GM18508 (cell line): ENCODE measurements at regions not wholly inside any gene's neighbourhood (a gene's known extent, or its start where the extent isn't known, plus 50 kb on each side); places are given as distances from the start of the nearest gene placed in this dataset.
"Not testable (repeated sequence)": the region's sequence is repeated elsewhere in the genome, so short reads cannot be mapped to it uniquely, and the experiment has no call there.

Source experiments
- ATAC-seq: cut with Tn5 transposase; IDR thresholded peaks from one replicate; pipeline ENCODE4 v1.9.1; 2021; ENCODE audit warnings: moderate number of reproducible peaks; ENCODE audit not compliant: insufficient read depth, unreplicated experiment

DNA sequence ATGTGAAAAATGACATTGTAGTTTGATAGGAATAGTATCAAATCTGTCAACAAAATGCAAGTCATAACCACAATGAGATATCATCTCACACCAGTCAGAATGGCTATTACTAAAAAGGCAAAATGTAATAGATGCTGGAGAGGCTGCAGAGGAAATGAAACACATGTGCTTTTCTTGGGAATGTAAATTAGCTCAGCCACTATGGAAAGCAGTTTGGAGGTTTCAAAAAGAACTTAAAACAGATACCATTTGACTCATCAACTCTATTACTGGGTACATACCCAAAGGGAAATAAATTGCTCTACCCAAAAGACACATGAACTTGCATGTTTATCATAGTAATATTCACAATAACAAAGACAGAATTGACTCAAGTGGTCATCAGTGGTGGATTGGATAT, 572.6 kb downstream of the TRIB2 start:
- ATAC-seq = peak; percentile 48

DNA sequence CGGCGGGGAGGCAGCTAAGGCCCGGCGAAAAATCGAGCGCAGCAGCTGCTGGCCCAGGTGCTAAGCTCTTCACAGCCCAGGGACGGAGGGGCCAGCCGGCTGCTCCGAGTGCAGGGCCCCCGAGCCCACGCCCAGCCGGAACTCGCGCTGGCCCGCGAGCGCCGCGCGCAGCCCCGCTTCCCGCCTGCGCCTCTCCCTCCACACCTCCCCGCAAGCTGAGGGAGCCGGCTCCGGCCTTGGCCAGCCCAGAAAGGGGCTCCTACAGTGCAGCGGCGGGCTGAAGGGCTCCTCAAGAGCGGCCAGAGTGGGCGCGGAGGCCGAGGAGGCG, 591.7 kb downstream of the TRIB2 start:
- not testable (repeated sequence) for ATAC-seq

DNA sequence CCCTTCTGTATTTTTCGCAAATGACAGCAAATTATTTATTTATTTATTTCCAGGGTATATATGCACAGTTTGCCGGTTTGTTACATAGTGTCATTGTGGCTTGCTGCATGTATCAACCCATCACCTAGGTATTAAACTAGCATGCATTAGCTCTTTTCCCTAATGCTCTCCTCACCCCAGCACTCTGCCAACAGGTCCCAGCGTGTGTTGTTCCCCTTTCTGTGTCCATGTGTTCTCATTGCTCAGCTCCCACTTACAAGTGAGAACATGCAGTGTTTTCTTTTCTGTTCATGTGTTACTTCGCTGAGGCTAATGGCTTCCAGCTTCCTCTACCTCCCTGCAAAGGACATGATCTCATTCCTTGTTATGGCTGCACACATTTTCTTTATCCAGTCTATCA, 592.3 kb downstream of the TRIB2 start:
- no peak for ATAC-seq

DNA sequence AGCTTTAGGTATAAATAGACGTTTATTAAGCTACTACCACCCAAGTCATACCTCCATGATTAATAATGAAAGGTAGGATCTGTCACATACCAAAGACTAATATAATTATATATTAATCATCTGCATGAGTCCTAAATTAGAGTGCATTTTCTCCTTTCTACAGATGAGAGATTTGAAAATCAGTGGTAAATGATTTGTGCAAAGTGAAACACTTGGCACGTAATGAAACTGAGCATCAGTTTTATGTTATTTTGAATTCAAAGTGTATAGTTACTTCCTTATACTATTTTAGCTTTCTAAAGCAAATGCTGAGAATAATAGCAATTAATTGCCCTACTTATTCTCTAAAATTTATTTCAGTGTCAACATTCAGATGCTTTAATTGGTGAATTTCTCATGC, 615.3 kb downstream of the TRIB2 start:
- ATAC-seq = peak; percentile 61

DNA sequence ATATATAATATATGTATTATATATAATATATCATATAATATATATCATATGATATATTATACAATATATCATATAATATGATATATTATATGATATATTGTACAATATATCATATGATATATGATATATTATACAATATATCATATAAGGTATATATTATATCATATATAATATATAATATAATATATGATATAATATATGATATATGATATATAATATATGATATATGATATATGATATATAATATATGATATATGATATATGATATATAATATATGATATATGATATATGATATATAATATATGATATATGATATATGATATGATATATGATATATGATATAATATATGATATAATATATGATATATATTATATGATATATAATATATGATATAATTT, 617.3 kb downstream of the TRIB2 start:
- ATAC-seq = not testable (repeated sequence)

DNA sequence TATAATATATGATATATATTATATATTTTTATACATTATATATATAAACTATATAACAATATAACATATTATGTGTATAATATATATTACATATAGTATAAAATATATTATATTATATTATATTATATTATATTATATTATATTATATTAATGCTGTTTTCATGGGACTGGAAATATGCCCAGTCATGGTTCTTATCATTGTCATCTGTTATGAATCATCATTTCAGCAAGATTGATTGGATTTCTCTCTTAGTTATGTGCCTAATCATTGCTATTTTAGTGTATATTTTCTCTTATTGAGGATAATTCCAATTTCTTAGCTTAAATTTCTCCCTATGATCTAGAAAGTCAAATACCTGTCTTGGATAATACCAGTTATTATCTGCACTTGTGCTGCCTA, 617.8 kb downstream of the TRIB2 start:
- ATAC-seq = no peak

DNA sequence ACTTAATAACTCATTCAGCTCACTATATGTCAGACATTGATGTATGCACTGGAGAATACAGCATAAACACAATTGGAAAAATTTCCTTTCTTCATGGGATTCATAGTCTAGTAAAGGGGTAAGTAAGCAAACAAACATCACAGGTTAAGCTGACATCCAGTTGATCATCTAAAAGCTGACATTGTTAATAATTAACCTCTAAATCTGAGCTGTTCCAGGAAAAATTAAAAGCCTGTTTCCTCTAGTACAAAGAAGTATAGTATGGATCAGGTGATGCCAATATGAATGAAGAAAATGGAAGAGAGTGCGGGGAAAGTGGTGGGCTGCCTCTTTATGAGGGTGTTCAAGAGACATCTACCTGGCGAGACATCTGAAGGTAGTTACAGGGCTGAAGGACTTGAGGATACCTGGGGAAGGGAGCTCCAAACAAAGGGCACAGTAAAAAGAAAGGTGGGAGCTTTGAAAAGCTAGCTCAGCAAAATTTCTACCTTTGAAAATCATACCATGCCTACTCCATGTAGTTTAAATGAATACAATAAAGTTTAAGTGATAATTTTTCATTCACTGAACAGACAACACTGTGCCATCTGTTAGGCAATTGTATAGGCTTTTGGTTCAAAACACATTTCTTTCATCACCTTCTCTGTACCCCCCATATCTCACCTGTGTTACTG, 619.3 kb downstream of the TRIB2 start:
- no peak for ATAC-seq

DNA sequence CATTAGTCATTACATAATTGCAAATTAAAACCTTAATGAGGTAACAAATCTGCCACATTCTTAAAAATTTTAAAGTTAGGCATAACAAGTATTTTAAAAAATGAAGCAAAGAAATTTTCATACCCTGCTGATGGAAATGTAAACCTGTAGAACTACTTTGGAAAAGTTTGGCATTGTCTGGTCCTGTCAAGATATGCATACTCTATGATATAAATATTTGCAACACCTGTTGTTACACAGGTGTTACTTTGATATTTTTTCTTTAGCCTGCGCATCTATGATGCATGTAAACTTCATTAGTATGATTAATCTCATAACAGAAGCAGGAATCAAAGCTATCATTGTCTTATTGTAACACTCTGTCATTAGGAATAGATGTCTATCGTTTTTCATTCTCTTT, 634.3 kb downstream of the TRIB2 start:
- ATAC-seq = no peak

DNA sequence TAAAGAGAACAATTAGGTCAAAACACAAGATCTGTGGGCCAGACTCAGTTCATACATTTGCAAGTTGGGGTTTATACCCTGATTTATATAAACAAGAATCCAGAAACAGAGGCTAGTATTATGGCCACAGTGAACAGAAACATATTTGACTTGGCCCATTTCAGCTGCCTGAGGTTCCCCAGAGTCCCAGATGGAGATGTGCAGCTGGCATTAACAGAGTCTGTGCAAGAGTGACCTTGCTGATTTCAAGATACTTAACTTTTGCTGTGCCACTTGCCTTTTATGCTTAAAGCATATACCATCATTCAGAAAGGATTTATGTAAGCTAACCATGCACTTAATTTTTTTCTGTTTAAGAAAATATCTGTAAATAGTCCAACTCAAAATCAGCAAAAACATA, 636.3 kb downstream of the TRIB2 start:
- no peak for ATAC-seq

DNA sequence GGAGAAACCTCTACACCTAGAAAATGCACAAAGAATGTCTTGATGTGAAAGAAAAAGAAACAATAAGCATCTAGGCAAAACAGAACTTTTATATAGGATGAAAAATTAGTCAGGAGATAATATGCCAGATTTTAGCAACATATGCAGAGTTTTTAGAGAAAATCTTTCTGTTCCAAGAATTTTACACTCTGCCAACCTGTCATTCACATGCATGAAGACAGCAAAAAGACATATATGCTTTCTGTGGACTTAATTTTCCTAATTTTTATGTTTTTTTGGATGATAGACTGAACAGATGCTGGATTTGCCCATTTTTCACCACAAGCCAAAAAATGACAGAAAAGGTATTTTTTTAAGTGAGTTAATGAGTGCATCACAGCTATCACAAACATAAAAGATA, 637.3 kb downstream of the TRIB2 start:
- ATAC-seq = no peak

DNA sequence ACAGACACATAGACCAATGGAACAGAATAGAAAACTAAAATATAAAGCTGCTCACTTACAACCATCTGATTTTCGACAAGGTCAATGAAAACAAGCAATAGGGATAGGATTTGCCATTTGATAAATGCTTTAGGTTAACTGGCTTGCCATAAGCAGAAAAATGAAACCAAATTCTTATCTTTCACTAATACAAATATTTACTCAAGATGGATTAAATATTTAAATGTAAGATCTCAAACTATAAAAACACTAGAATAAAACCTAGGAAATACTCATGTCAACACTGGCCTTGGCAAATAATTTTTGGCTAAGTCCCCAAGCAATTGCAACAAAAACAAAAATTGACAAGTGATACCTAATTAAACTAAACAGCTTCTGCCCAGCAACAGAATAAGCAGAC, 665.2 kb downstream of the TRIB2 start:
- ATAC-seq = not testable (repeated sequence)

DNA sequence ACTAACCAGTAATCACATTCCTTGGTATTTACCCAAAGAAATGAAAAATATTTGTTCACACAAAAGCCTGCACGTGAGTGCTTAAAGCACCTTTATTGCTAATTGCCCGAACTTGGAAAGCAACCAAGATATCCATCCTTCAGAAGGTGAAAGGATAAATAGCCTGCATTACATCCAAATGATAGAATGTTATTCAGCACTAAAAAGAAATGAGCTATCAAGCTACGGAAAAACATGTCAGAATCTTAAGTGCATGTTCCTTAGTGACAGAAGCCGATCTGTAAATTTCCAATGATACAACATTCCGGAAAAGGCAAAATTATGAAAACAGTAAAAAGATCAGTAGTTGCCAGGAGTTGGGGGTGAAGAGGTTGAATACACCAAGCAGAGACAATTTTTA, 672.4 kb downstream of the TRIB2 start:
- ATAC-seq = not testable (repeated sequence)

DNA sequence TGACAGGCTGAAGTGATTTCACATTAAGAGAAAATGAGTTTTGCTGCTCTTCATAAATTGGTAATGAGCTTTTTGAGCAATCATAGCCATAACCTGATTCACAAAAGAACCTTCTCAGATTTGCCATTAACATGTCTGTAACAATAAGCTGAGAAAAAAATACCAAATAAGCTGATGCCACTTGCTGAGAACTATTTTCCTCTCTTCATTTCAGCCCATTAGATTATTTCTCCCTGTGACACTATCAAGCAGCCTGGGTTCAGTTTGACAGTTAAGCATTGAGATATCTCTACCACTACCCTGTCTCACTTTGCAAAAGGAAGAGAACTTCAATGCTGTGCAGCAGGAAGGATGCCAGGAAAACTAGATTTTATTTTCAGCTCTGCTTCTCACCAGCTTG, 673.9 kb downstream of the TRIB2 start:
- ATAC-seq = no peak

DNA sequence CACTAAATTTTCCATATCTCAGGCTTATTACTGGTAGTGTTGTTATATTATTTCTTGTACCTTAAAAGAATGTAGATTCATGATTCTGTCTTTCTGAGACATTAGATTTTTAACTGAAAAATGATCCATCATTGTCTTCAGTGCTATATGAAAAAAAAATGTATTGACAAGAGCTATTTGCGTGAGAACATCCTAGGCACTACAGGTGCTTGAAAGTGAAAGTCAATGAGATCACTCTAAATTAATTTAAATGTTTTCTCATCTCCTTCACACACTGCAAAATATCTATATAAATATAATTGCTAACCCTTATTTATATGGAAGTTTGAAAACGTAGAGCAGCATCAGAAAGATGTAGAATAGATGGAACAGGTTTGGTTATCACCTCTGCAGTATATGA, 684.6 kb downstream of the TRIB2 start:
- ATAC-seq = no peak

DNA sequence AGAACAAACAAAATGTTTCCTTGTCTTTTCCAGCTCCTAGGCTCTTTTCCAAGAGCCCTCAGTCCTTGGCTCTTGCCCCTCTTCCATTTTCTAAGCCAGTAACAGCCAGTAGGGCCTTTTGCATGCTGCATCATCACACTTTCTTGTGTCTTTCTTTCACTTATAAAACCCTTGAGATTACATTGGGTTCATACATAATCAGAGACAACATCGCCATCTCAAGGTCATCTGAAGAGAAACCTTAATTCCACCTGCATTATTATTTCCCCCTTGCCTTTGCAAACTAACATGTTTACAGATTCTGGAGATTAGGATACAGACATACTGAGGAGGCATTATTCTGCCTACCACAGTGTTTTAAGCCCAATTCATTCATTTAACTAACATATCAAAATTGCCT, 697.3 kb downstream of the TRIB2 start:
- no peak for ATAC-seq

DNA sequence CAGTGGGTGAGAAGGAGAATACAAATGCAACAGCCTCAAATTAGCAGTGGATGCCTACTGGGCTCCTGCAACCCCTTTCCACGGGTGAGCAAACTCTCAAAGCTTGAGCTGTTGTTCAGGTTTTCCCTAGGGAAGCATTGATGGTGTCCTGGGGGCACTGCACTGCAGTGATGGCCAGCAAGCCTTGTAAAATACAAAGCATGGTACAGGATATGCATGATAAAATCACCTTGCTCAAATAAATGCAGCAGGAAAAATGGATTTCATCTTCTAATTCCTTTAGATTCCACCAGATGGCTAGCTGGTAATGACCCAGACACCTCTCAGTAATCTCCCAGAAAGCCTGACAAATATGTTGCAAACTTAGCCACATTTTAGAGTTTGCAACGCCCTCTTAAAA, 698.2 kb downstream of the TRIB2 start:
- no peak for ATAC-seq

DNA sequence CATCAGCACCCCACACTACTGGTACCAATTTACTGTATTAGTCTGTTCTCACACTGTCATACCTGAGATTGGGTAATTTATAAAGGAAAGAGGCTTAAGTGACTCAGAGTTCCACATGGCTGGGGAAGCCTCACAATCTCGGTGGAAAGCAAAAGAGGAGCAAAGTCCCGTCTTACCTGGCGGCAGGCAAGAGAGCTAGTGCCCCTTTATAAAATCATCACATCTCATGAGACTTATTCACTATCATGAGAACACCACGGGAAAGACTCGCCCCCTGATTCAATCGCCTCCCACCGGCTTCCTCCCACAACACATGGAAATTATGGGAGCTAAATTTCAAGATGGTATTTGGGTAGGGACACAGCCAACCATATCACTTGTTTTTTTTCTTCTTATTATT, 717.2 kb downstream of the TRIB2 start:
- ATAC-seq = no peak

DNA sequence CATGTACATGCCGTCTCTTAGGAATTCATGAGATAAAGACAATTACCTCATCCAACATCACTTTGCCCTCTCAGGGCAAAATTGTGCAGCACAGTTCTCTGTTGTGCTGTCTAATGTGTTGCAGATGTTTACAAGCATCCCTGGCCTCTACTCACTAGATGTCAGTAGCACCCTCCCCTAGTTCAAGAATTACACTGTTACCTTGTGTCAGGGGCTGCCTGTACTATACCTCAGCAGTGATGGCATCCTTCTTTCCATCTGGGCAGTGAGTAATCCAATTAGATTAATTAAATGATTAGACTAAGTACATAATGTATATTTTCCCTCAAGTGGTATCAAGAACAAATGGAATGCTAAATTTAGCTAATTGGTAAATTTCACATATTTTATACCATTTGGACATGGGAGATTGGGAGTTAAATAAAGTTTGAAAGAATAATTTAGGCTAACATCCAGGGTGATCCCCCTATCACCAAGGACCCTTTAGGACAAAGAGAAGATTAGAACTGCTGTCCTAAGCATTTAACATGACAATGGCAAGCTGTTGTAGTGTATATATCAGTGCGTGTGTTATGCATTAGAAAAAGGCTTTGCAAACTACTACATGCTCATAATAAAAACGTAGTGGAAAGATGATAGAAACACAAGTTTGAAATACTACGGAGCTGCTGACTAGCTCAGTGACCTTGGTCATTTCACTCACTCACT, 727.0 kb downstream of the TRIB2 start:
- ATAC-seq = not testable (repeated sequence)

DNA sequence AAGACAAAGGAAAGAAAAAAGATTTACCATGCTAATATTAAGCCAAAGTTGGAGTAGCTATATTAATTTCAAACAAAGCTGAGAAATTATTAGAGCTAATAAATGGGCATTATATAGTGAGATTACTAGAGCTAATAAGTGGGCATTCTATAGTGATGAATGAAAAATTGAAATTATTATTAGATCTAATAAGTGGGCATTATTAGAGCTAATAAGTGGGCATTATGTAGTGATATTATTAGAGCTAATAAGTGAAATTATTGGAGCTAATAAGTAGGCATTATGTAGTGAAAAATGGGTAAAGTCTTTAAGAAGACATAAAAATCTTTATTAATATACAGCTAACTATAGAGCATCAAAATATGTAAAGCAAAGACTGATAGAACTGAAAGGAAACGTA, 745.7 kb downstream of the TRIB2 start:
- no peak for ATAC-seq

DNA sequence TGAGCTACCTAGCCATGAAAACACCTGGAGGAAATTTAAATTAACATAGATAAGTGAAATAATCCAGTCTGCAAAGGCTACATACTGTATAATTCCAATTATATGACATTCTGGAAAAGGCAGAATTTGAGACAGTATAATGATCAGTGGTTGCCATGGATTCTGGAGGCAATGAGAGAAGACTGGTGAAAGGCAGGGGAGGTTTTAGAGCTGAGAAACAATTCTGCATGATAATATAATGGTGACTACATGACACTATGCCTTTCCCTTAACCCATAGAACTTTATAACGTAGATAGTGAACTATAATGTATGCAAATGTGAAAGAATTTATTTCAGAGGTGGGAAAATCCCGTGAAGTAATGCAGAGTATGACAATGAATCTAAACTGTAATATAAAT, 749.3 kb downstream of the TRIB2 start:
- no peak for ATAC-seq

DNA sequence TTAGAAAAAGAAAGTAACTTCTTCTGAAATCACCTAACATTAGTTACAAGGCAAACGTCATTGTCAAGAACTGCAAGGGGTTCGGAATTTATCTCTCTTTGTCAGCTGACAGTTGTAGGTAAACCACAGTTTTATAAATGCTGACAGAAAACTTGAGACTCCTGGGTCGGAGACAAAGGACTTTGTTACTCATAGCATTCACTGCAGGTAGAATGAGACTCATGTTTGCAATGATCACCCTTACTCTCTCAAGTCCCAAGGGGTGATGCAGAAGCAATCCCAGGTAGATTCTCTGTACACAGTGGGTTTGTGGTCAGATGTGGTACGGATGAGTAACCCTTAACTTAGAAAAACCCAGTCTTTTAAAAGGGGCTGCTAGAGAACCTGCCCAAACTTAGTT, 757.8 kb downstream of the TRIB2 start:
- peak; percentile 38 for ATAC-seq

DNA sequence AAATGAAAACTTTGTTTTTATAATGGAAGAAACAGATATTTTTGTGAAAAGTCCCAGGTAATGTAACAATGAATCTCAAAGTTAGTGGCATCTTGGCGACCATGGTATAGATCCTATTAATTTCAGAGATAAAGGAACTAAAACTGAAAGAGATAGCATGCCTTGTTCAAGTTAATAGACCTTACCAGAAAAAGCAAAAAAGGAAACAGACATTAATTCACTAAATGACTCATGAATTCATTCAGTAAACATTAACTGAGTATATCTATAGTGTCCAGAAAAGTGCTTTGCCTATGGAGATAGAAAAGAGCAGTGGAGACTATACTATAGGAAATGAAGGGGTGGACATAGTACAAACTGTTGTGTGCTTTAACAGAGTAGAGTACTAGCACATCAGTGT, 763.3 kb downstream of the TRIB2 start:
- ATAC-seq = peak; percentile 96
